GM18907 (cell line): ENCODE measurements at regions not wholly inside any gene's neighbourhood (a gene's known extent, or its start where the extent isn't known, plus 50 kb on each side); places are given as distances from the start of the nearest gene placed in this dataset.
"Not testable (repeated sequence)": the region's sequence is repeated elsewhere in the genome, so short reads cannot be mapped to it uniquely, and the experiment has no call there.

Experiments used
- ATAC-seq: cut with Tn5 transposase; IDR thresholded peaks from one replicate; pipeline ENCODE4 v1.9.1; 2021; ENCODE audit warnings: mild to moderate bottlenecking, moderate library complexity; ENCODE audit not compliant: unreplicated experiment

GRCh38 chr15:20105011-20105990, 436.3 kb downstream of the GOLGA6L6 start:
- ATAC-seq = not testable (repeated sequence)

GRCh38 chr15:20104551-20104950, 437.0 kb downstream of the GOLGA6L6 start:
- ATAC-seq = not testable (repeated sequence)

GRCh38 chr15:20102862-20103261, 438.7 kb downstream of the GOLGA6L6 start:
- not testable (repeated sequence) for ATAC-seq

- ATAC-seq = not testable (repeated sequence)
Observed at GRCh38 chr15:20102209-20102608, 439.4 kb downstream of the GOLGA6L6 start.

- not testable (repeated sequence) for ATAC-seq
Observed at GRCh38 chr15:20101281-20101680, 440.3 kb downstream of the GOLGA6L6 start.

- not testable (repeated sequence) for ATAC-seq
Observed at GRCh38 chr15:20100604-20101270, 440.9 kb downstream of the GOLGA6L6 start.

GRCh38 chr15:20095699-20096303, 445.8 kb downstream of the GOLGA6L6 start:
- not testable (repeated sequence) for ATAC-seq

GRCh38 chr15:20089541-20089940, 452.1 kb downstream of the GOLGA6L6 start:
- not testable (repeated sequence) for ATAC-seq

- not testable (repeated sequence) for ATAC-seq
Observed at GRCh38 chr15:20084026-20084425, 457.6 kb downstream of the GOLGA6L6 start.

GRCh38 chr15:20074082-20074481, 467.5 kb downstream of the GOLGA6L6 start:
- not testable (repeated sequence) for ATAC-seq

GRCh38 chr15:20069043-20069442, 472.6 kb downstream of the GOLGA6L6 start:
- ATAC-seq = not testable (repeated sequence)

- not testable (repeated sequence) for ATAC-seq
Observed at GRCh38 chr15:20066173-20066572, 475.4 kb downstream of the GOLGA6L6 start.

- ATAC-seq = not testable (repeated sequence)
Observed at GRCh38 chr15:20065508-20065907, 476.1 kb downstream of the GOLGA6L6 start.

- ATAC-seq = not testable (repeated sequence)
Observed at GRCh38 chr15:20063167-20063566, 478.4 kb downstream of the GOLGA6L6 start.

- not testable (repeated sequence) for ATAC-seq
Observed at GRCh38 chr15:20060838-20061237, 480.8 kb downstream of the GOLGA6L6 start.

GRCh38 chr15:20056871-20057270, 484.7 kb downstream of the GOLGA6L6 start:
- ATAC-seq = not testable (repeated sequence)

GRCh38 chr15:20055921-20056320, 485.7 kb downstream of the GOLGA6L6 start:
- not testable (repeated sequence) for ATAC-seq

- not testable (repeated sequence) for ATAC-seq
Observed at GRCh38 chr15:20048189-20048588, 493.4 kb downstream of the GOLGA6L6 start.

GRCh38 chr15:20045165-20045564, 496.4 kb downstream of the GOLGA6L6 start:
- not testable (repeated sequence) for ATAC-seq

- not testable (repeated sequence) for ATAC-seq
Observed at GRCh38 chr15:20040691-20041090, 500.9 kb downstream of the GOLGA6L6 start.

GRCh38 chr15:20025040-20025439, 516.6 kb downstream of the GOLGA6L6 start:
- not testable (repeated sequence) for ATAC-seq
